Adipose tissue (tissue), 3 donors: ENCODE measurements at regions not wholly inside any gene's neighbourhood (a gene's known extent, or its start where the extent isn't known, plus 50 kb on each side); places are given as distances from the start of the nearest gene placed in this dataset.
"Not testable (repeated sequence)": the region's sequence is repeated elsewhere in the genome, so short reads cannot be mapped to it uniquely, and the experiment has no call there.

Source experiments
- H3K27ac ChIP-seq: one replicate; pipeline ENCODE4 v1.5.1; 2013; ENCODE audit warnings: low read depth, low read length
- WGBS, 3 donors: extraction: QIAGEN DNeasy Blood & Tissue Kit; methylation state at CpG; one replicate each; pipeline ENCODE4 v1.1.7; 2013; 5-methylcytosine and 5-hydroxymethylcytosine counted together
- donor health status: healthy with polysubstance abuse.
- donor health status: Bipolar disorder and iron deficiency.
- donor health status: healthy.

DNA sequence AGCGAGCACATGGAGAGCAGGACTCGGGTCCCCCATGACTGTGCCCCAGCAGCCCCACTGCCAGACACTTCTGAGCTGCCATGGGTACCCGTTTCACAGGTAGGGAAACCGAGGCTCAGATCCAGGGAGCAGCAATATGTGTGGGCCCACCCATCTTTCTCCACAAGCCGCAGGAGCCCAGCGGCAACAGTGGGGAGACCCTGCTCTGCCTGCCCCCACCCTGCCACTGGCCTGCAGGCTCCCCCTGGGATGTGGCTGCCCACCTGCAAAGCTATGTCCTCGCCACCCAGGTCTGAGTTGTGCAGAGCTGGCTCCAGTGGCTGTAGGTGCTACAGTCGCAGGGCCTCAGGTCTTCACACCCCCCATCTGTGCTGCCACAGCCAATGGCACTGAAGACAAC lies 50.6 kb upstream of the C1QTNF9B start:
- WGBS, 3 donors = 84 to 96% (median 93%) methylated on average over 8 of the region's 8 CpGs
- no peak overlapping the region for H3K27ac ChIP-seq

DNA sequence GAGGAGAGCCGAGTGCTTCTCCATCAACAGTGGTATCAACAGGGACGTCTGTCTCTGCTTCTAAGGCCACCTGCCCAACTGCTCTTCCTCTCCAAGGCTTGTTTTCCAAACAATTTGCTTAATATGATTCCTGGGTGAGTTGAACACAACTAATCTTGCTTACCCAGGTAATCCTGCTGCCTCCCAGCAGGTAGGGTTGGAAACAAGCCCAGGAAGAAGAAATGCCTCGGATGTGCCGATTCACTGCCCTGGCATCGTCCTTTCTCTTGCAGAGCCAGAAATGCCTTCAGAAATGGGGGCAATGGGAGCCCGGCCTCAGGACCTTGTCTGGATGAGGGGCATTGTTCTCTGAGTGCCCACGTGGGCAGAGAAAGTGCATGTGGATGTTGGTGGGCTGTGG lies 51.9 kb upstream of the C1QTNF9B start:
- 63 to 85% (median 80%) methylated on average over 7 of the region's 7 CpGs for WGBS, 3 donors
- no peak overlapping the region for H3K27ac ChIP-seq

GRCh38 chr13:23949736-23950135 lies 52.4 kb upstream of the C1QTNF9B start:
- 88 to 94% (median 90%) methylated on average over 4 of the region's 4 CpGs for WGBS, 3 donors
- H3K27ac ChIP-seq = no peak overlapping the region

DNA sequence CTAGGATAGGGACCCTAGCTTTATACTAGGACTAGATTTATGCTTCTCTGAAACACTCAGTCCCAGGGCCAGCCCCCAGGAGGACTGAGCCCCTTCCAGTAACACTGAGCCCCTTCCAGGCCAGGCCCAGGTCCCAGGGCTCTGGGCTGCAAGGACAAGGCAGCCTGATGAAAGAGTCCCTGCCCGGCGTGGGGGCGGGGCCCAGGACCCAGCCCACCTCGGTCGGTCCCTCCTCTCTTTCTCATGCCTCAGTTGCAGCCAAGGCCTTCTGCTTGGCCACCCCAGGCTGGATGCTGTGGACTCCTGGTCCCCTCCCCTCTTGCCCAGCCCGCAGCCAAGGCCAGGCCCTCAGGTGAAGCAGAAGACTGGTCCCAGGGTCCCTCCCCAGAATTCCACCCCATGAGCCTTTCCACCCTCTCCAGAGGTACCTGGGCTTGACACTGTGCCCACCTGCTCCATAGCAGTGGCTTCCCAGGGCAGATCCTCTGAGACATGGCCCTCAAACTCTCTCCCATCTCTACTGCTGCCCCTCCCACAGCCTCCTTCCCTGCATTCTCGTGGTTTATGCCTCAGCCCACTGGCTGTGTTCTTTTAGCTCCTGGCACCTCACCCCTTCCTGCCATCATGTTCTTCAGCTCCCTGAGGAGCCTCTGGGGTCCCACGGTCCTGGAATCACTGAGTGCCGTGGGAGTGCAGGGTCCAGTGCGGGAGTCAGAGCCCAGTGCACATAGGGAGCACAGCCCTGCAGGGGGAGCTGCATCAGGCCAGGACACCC lies 53.6 kb upstream of the C1QTNF9B start:
- no peak overlapping the region for H3K27ac ChIP-seq
- 85 to 86% (median 85%) methylated on average over 10 of the region's 10 CpGs for WGBS, 3 donors

DNA sequence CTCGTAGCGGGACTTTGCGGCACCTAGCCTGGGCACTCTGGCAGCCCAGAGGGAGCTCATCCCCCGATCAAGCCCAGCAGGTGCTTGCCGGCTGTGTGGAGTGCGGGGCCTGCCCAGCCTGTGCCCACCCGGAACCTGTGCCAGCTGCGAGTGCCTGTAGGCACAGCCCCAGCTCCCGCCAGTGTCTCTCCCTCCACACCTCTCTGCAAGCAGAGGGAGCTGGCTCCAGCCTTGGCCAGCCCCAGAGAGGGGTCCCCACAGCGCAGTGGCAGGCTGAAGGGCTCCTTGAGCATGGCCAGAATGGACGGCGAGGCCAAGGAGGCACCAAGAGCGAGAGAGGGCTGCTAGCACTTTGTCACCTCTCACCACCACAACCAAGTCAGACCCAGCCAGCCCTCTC lies 55.5 kb upstream of the C1QTNF9B start:
- H3K27ac ChIP-seq = no peak overlapping the region
- WGBS, 3 donors = 92 to 96% (median 95%) methylated on average over 11 to 13 of the region's 13 CpGs

GRCh38 chr13:23953860-23954512 lies 56.7 kb upstream of the C1QTNF9B start:
- WGBS, 3 donors = 86 to 93% (median 88%) methylated on average over 19 to 20 of the region's 20 CpGs
- no peak overlapping the region for H3K27ac ChIP-seq

- no peak overlapping the region for H3K27ac ChIP-seq
- 76 to 81% (median 80%) methylated on average over 4 of the region's 4 CpGs for WGBS, 3 donors
Measured at GRCh38 chr13:23955064-23955463, 57.8 kb upstream of the C1QTNF9B start.

DNA sequence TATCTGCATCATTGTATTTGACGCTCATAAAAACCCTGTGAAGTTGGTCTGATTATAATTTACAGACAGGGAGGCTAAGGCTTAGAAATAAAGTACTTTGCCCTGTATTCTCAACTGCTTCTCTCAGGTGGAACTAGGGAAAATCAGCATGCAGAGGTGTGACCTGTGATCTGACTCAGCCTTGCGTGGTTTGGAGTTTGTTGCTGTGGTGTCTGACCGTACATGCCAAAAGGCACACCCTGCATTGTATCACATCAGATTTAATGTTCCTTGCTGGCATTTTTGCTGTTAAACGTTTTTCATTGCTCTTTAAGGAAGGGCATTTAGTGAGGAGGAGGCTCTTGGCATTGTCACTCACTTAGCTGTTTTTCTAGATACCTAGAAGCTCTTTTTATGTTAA lies 58.8 kb upstream of the C1QTNF9B start:
- 36 to 60% (median 44%) methylated on average over 4 of the region's 4 CpGs for WGBS, 3 donors
- no peak overlapping the region for H3K27ac ChIP-seq

DNA sequence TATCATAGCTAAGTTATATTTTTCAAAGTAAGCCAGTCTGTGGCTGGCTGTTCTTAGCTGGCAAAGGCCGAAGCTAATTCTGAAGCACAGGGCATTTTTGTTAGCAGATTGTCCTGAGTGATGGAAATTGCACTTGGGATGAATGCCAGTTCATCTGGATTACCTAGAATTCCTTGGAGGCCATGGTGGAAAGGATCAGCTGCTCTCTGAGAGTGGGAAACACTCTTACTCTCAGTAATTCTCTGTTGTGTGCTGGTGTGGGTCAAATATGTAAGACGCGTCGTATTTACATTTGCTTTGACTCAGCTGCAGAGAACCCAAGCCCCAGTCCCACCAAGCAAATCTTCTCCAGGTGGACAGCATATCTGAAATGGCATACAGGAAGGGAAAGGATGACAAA lies 60.7 kb upstream of the C1QTNF9B start:
- WGBS, 3 donors = 84 to 96% (median 86%) methylated on average over 4 of the region's 4 CpGs
- no peak overlapping the region for H3K27ac ChIP-seq

GRCh38 chr13:23959231-23959862 lies 62.0 kb upstream of the C1QTNF9B start:
- 49 to 78% (median 75%) methylated on average over 2 of the region's 2 CpGs for WGBS, 3 donors

GRCh38 chr13:23960566-23961156 lies 63.4 kb upstream of the C1QTNF9B start:
- no peak overlapping the region for H3K27ac ChIP-seq
- WGBS, 3 donors = 88 to 90% (median 90%) methylated on average over 1 of the region's 1 CpG

More at GRCh38 chr13:23959231-23959862, 62.0 kb upstream of the C1QTNF9B start:
- no peak overlapping the region for H3K27ac ChIP-seq

GRCh38 chr13:23963184-23963931 lies 66.1 kb upstream of the C1QTNF9B start:
- WGBS, 3 donors = 74 to 87% (median 87%) methylated on average over 7 of the region's 7 CpGs
- no peak overlapping the region for H3K27ac ChIP-seq

- no peak overlapping the region for H3K27ac ChIP-seq
- WGBS, 3 donors = 77 to 81% (median 78%) methylated on average over 2 of the region's 2 CpGs
Measured at GRCh38 chr13:23963947-23964346, 66.6 kb upstream of the C1QTNF9B start.

- H3K27ac ChIP-seq = no peak overlapping the region
- WGBS, 3 donors = 70 to 83% (median 81%) methylated on average over 5 of the region's 5 CpGs
Measured at GRCh38 chr13:23965346-23965745, 68.0 kb upstream of the C1QTNF9B start.

DNA sequence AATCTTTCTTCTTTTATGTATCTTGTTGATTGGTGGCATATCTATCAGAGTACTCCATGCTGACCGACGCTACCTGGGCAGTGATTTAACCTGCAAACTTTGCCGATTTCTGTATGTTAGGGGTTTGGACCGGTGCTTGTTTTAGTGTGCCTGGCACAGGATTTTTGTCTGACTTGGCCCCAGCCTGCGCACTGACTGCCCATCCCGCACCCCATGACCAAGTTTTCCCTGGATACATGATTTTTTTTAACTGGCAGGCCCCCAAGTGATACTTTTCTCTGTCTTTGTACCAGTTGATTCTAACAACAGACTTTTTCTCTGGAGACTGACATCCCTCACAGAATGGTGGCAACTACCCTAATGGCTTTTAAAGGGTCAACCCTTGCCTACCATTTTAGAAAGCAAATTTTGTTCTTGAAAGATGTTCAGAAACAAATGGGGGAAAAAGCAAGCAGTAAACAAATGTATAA lies 69.0 kb upstream of the C1QTNF9B start:
- WGBS, 3 donors = 77 to 83% (median 77%) methylated on average over 6 of the region's 6 CpGs
- no peak overlapping the region for H3K27ac ChIP-seq

DNA sequence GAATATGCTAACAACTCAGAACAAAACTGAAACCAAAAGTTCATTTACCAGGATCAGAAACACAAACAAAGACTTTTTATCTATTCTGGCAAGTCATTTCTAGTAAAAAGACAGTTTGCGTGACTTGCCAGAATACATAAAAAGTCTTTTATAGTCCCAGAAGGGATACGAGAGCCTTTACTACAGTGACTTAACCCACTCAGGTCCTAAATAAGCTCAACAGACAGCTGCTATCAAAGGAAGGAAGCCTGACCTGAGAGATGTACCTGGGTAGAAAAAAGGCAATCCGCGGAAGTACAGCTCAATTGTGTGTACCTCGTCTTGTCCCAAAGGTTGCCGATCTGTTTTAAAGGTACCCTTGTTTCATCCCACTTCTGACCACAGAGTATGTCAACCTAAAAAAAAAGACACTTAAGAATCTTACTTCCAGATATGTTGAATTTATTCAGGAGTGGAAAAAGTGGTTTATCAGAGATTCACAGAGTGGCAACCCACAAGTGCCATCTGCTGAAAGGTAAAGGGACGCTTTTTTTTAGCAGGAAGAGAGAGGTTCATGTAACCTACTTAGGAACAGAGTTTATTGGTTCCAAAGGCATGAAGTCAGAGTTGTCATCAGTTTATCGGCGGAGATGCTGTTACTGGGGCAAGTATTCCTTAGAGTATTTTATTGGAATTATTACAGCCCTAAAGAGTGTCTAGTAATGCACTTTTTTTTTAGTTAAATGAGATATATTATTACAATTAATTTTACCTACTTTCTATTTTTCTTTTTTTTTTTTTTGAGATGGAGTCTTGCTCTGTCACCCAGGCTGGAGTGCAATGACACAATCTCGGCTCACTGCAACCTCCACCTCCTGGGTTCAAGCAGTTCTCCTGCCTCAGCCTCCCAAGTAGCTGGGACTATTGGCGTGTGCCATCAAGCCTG lies 69.7 kb upstream of the C1QTNF9B start:
- 49 to 59% (median 54%) methylated on average over 11 of the region's 11 CpGs for WGBS, 3 donors
- H3K27ac ChIP-seq = no peak overlapping the region

DNA sequence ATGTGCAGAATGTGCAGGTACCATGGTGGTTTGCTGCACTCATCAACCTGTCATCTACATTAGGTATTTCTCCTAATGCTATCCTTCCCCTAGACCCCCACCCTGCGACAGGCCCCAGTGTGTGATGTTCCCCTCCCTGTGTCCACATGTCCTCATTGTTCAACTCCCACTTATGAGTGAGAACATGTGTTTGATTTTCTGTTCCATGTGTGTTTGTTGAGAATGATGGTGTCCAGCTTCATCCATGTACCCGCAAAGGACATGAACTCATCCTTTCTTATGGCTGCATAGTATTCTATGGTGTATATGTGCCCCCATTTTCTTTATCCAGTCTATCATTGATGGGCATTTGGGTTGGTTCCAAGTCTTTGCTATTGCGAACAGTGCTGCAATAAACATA lies 70.5 kb upstream of the C1QTNF9B start:
- 94 to 96% (median 96%) methylated on average over 3 of the region's 3 CpGs for WGBS, 3 donors
- not testable (repeated sequence) for H3K27ac ChIP-seq
